HG03457 (cell line): ENCODE measurements at regions not wholly inside any gene's neighbourhood (a gene's known extent, or its start where the extent isn't known, plus 50 kb on each side); places are given as distances from the start of the nearest gene placed in this dataset.

Source experiments
- ATAC-seq: cut with Tn5 transposase; IDR thresholded peaks from one replicate; pipeline ENCODE4 v1.9.1; 2021; ENCODE audit warnings: moderate number of reproducible peaks; ENCODE audit not compliant: unreplicated experiment

- ATAC-seq: no peak
Observed at GRCh38 chr4:181588733-181589302, 654.4 kb upstream of the TENM3 start.

DNA sequence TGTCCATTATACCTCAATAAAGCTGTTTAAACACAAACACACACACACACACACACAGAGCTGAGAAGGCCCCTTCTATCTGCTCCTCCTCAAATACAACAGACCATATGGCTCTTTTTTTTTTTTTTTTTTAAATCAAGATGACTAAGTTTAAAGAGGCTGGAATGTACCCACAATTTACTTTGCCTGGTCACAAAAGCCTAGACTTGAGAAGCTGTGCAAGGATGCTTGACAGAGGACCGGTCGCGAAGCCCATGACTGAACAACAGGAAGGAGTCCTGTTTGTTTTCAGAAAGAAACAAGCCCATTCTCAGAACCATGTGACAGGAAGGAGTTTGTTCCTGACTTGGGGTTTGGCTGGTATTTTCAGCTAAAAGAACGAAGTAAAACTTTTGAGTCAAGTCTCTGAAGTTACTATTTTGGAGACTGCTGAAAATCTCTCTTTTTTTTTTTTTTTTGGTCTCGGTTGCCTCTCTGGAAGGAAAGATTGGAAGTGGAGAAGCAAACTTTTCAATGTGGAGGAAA, 650.9 kb upstream of the TENM3 start:
- no peak for ATAC-seq

- ATAC-seq: no peak
Observed at GRCh38 chr4:181593703-181594102, 649.5 kb upstream of the TENM3 start.

- no peak for ATAC-seq
Observed at GRCh38 chr4:181594188-181594587, 649.0 kb upstream of the TENM3 start.

GRCh38 chr4:181595716-181596115, 647.5 kb upstream of the TENM3 start:
- no peak for ATAC-seq

GRCh38 chr4:181597766-181598165, 645.4 kb upstream of the TENM3 start:
- no peak for ATAC-seq

GRCh38 chr4:181599134-181599533, 644.1 kb upstream of the TENM3 start:
- no peak for ATAC-seq

GRCh38 chr4:181601103-181601502, 642.1 kb upstream of the TENM3 start:
- ATAC-seq: no peak

GRCh38 chr4:181604546-181604945, 638.7 kb upstream of the TENM3 start:
- ATAC-seq: no peak

- no peak for ATAC-seq
Observed at GRCh38 chr4:181606300-181606699, 636.9 kb upstream of the TENM3 start.

- no peak for ATAC-seq
Observed at GRCh38 chr4:181608181-181608580, 635.0 kb upstream of the TENM3 start.

DNA sequence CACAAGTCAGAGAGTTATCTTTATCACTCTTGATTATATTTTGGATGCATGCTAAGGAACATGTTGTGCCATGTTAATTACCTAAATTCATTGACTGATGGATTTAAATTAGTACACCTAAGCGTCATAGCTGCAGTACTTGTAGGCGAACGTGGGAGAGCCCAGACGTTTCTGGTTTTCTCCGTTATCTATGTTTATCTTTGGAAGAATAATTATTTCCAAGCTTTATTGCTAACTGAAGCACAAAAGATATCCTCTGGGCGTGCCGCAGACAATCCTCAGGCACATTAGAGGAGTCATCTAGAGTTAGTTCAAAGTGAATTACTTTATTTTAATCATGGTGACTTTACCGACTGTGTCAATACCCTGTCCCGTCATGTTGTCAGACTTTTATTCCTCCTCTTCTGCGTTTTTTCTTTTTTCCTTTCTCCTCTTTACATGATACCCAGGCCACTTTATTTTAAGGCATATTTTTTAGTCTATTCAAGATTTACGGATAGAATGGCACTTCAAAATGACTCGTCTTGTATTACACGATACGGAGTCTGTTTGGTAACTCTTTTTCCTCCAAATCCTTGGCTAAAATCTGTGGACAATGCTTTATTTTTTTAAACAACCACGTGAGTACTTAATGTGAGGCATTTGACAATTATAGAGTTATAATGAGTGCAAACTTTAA, 632.0 kb upstream of the TENM3 start:
- ATAC-seq: no peak

DNA sequence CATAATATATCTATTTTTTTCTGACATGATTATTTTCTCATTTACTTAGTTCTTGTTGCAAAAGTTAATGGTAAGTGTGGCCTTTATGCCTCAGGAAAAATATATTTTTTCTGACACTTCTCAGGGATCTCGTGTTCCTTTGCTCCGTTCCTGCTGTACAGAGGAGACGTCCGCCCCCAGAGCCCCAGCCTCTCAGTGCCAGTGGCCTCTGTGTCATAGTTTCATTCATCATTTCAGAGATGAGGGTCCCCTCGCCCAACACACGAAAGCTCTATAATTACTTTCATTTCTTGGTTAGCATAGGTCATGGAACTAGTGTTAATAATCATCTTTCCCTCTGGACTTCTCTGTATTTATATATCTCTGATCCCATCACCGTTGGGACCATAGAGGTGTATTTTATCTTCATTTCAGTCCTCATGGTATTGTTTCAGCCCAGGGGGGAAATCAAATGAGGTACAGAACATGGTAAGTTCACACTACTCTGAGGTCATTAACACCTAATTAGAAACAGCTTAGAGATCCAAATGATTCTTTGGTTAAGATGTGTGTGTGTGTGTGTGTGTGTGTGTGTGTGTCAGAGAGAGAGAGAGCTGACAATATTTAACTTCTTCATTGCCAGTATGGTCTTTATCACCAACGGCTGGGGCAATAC, 631.1 kb upstream of the TENM3 start:
- ATAC-seq: no peak

DNA sequence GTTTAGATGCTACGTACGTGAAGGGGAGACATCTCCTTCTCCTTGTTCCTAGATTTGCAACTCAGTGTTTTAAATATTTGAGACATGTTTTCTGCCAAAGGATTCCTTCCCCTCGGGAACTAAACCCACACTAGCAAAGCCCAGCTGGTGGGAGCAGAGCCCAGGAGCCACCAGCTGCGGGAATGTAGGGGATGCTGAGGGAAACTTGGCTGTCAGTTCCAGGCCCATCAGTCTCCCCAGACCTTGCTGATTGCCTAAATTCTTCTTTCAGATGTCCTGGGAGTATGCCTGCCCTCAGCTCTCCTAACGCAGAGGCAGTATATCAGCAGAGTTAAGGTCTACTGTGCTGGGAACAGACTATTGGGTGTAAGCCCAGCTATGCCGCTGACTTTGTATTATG, 630.0 kb upstream of the TENM3 start:
- no peak for ATAC-seq

- no peak for ATAC-seq
Observed at GRCh38 chr4:181618038-181618618, 625.1 kb upstream of the TENM3 start.

GRCh38 chr4:181618896-181619295, 624.3 kb upstream of the TENM3 start:
- ATAC-seq: no peak

GRCh38 chr4:181619651-181620050, 623.6 kb upstream of the TENM3 start:
- no peak for ATAC-seq

DNA sequence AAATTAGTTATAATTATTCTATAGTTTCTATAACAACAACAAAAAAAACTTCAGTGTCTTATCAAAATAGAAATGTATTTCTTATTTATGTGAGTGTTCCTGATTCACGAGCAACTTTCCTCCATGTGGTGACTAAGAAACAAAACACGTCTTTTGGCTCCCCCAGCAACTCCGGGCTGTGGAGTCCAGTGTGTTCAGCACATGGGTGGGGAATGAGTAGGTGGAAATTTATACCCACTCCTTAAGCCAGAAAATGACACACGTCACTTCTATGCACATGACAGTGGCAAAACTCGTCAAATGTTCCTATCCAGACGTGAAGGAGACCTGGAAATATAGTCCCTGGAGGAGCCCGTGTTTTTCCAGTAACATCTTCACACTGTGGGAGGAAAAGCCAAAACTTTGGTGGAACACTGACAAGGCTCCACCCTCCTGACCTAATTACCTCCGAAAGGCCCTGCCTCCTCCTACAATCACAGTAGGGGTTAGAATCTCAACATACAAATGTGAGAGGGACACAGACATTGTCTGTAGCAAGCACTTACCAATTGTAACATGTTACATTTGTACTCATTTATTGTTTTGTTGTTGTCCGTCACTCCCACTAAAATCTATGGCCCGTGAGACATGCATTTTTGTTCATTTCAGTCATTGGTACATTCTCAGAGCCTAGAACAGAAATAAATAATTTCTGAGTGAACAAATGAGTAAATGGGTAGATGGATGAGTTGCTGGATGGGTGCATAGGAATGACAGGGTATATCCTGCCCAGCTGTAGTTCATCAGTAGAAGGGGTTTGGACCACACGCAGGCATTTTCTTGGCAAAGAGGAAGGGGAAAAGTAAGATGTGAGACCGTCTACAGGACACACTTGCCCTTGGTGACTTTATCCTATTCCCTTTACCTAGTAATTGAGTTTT, 605.8 kb upstream of the TENM3 start:
- no peak for ATAC-seq

- no peak for ATAC-seq
Observed at GRCh38 chr4:181643466-181643865, 599.7 kb upstream of the TENM3 start.

- no peak for ATAC-seq
Observed at GRCh38 chr4:181645489-181645888, 597.7 kb upstream of the TENM3 start.

DNA sequence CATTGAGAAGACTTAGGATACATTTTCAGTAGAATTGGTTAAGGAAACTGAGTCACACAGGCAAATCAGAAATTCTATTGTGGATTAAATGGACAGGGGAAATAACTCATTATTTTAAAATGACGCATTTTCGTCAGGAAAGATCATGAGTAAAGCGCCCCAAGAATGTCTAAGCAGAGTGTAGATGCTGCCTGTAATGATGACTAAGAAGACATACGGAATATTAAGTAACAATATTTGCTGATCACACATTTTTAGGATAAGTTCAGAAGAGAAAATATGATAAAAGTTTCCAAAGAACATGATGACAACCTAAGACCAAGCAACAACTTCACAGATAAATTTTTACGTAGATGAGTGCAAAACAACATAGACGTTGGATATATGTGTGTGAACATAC, 596.3 kb upstream of the TENM3 start:
- ATAC-seq: no peak
